DMS 273 (cell line): ENCODE measurements at regions not wholly inside any gene's neighbourhood (a gene's known extent, or its start where the extent isn't known, plus 50 kb on each side); places are given as distances from the start of the nearest gene placed in this dataset.
"Not testable (repeated sequence)": the region's sequence is repeated elsewhere in the genome, so short reads cannot be mapped to it uniquely, and the experiment has no call there.

Source experiments
- DNase-seq: peaks from one replicate; lab custom pipeline; 2025; ENCODE audit not compliant: unreplicated experiment; lab: John Stamatoyannopoulos, UW

DNA sequence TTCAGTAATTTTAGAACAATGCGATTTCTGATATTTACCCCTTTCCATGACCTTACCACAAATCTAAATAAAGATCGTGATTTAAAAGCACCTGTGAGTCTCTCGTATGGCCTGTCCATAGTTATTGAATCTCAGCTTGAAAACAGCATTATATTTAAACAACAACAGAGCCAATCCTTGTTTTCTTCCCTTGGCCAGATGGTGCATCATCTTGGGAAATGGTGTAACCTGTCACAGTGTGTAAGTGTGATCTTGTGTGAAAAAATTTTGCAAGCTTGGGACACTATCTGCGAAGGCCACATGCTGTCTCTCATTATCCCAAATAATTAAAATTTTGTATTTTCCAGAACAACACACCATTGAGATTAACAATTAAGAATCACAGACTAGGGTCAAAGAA, 262.7 kb upstream of the SPHKAP start:
- peak; percentile 27 for DNase-seq

DNA sequence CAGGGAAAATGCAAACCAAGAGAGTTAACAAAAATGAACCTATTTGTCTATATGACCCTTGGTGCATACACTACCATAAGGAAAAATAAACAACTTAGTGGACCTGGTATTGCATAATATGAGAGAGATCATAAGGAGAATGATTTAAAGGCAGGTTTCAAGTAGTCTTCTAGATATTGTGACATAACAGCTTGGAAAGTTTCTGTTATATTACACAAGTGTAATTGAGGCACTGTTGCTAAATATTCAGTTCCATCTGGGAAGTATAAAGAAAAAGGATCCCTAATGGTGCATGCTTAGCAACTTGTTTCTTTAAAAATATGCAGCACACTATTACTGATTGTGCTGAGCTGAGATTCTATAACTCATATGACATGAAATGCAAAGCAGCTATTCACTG, 252.2 kb upstream of the SPHKAP start:
- DNase-seq: no peak

DNA sequence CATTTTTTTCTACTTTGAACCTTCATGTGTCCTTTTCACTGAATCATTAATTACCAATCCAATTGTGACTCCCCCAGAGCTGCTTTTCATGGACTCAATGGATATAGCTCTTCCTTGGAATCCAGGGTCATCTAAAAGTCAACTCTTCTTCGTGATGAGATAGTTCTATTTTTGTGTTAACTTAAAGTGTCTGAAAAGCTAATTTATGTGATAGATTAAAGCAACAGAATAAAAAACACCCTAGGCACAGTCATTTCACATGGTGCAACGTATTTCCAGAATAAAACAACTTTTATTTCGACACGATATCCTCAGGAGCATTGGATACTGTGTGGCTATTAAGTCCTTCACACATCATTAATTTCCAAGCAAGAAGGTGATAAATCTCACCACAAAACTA, 250.6 kb upstream of the SPHKAP start:
- no peak for DNase-seq

DNA sequence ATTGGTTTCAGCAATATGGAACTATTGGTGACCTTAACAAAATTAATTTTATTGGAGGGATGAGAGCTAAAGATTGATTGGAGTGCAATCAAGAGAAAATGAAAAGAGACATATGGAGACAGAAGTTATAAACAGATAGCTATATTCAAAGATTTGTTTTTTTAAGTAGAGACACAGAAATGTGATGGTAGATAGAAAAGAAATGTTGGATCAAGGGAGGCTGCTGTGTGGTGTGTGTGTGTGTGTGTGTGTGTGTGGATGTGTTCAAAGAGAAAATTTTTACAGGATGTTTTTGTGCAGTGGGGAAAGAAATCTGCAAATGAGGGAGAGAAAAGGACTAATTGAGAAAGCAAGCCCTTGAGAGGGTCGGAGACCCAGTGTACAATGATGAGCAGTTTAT, 249.5 kb upstream of the SPHKAP start:
- no peak for DNase-seq

DNA sequence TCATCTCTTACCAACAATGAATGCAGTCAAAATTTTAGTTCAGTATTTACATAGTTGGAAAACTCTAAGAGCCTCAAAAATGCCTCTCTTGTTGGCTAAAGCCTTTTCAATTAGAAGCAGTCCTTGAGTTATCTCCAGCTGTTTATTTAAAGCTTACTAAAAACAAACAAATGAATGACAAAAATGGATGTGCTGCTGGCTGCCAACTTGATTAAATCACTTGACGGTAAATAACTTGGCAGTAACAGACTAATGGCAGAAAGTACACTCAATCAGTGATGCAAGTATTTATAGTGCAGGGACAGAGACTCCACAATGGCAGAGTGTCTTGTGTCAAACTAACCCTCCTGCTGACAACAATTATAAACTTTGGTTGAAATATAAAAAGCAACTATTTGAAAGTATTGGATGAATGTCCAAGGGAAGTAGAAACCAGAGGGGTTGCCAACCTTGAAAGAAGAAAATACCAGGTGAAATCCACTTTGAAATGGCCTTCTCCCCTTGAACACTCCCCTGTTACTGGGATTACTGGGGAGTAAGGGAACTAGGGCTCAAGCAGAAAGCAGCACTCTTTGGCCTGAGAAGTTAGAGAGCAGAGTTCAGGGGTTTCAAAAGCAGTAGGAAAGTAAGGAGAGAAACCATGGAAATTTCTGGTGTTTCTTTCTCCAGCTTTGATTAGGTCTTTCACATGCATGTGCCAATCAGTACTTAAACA, 245.2 kb upstream of the SPHKAP start:
- DNase-seq: no peak

DNA sequence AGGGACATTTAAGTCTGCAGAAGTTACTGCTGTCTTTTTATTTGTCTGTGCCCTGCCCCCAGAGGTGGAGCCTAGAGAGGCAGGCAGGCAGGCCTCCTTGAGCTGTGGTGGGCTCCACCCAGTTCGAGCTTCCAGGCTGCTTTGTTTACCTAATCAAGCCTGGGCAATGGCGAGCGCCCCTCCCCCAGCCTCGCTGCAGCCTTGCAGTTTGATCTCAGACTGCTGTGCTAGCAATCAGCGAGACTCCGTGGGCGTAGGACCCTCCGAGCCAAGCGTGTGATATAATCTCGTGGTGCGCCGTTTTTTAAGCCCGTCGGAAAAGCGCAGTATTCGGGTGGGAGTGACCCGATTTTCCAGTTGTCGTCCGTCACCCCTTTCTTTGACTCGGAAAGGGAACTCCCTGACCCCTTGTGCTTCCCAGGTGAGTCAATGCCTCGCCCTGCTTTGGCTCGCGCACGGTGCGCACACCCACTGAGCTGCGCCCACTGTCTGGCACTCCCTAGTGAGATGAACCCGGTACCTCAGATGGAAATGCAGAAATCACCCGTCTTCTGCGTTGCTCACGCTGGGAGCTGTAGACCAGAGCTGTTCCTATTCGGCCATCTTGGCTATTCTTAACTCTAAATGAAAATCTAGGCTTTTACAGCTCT, 244.0 kb upstream of the SPHKAP start:
- not testable (repeated sequence) for DNase-seq

DNA sequence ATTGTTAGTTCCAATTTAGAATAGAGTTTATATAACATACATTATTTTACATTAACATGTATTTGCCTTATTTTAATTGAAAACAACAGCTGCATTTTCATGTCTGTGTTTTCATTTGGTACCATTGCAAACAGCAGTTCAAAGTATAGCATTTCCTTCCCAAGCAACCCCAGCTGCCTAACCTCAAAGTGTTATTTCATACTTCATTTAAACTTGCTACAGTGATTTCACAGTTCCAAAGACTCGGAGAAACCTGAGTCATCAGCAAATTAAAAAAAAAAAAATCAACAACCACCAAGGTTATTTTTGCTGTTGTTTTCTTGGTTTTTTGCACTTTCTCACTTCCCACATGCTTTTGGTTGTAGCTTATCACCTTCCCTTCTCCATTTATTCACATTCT, 236.5 kb upstream of the SPHKAP start:
- DNase-seq: no peak

DNA sequence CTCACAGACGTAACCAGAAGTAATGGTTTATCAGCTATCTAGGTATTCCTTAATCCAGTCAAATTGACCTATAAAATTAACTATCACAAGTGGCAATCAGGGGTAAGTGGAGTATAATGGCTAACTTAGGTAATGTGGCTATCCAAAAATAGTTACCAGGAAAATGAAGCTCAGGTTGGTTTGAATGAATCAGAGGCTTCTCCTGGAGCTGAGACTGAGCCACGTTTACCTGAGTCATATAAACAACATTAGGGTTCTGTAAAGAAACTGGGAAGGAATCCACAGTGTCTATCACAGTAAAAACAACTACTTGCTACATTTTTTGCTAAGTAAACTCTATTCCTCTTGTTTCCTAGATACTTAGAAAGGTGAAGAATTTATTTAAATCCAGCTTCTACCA, 236.0 kb upstream of the SPHKAP start:
- DNase-seq: no peak

DNA sequence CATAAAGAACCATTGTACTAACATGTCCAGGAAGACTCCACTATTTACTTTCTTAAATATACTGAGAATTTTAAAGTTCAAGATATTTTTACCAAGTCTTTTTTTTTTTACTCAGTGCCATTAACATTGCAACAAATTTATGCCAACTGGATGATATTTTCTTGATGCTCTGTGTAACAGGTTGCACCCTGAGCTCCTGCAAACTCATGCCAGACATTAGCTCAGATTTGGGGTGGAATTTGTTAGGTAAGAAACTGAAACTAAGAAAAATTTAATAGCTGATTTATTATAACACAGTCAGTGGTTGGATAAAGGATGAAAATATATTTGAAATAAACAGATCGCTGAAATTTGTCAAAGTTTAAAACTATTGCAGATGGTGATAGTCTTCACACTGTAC, 228.6 kb upstream of the SPHKAP start:
- no peak for DNase-seq

DNA sequence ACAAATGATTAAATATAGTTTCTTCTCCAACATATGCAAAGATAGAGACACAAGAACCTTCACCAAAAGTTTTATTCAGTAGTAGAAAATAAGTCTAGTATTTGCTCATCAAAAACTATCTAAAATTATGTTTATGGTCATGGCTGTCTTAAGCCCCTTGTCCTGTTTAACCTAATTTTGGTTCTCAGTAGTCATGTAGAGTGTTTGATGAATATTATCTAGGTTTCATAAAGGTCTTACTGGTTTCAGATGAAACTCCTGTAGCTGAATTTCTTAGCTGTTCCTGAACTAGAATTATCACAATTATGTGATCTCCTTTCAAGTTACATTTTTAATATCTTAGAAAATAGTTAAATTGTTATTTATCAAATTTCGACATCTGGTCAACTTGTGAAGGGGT, 228.0 kb upstream of the SPHKAP start:
- no peak for DNase-seq

DNA sequence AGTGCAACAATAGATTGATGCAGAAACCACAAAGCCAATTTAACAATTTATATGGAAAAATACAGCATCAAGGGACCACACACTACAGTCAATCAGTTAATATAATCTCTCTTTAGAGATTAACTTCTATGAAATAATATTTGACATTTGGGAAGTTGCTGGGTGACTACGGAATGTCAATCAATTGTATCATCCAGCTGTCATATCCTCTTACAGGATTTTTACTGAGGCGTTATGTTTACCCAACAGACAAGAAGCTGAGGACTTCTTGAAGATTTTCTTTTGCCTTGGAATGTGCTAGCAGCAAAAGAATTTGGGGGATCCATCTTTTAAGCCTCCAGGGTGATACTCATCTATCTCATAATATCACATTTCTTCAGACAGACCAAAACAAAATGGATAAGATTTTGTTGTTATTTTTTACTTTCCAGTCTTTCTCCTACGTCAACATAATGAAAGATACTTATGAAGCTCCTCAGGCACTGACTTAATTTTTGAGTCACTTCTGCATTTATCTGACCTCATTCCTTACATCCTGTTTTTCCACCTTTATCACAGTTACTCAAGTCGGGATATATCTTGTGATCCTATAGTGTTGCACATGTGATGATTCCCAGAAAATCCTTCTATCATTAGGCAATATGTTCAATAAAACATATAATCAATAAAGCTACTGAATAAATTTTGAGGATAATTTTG, 227.2 kb upstream of the SPHKAP start:
- DNase-seq: no peak

DNA sequence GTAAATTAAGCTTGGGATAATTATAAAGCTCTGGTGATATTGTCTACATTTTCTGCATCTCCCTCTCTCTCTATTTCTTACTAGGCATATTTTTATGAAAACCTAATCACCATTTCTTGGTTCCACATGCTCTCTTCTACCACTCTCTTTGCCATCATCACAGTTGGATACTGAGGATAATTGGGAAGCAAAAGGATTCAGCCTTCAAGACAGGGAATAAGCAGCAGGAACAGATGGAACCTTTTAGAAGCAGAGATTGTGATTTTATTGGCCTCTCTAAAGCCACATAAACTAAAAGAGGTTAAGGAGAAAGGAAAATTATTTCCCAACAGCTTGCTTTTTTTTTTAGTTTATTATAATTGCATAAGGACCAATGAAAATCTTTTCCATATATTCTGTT, 226.3 kb upstream of the SPHKAP start:
- DNase-seq: peak; percentile 20

DNA sequence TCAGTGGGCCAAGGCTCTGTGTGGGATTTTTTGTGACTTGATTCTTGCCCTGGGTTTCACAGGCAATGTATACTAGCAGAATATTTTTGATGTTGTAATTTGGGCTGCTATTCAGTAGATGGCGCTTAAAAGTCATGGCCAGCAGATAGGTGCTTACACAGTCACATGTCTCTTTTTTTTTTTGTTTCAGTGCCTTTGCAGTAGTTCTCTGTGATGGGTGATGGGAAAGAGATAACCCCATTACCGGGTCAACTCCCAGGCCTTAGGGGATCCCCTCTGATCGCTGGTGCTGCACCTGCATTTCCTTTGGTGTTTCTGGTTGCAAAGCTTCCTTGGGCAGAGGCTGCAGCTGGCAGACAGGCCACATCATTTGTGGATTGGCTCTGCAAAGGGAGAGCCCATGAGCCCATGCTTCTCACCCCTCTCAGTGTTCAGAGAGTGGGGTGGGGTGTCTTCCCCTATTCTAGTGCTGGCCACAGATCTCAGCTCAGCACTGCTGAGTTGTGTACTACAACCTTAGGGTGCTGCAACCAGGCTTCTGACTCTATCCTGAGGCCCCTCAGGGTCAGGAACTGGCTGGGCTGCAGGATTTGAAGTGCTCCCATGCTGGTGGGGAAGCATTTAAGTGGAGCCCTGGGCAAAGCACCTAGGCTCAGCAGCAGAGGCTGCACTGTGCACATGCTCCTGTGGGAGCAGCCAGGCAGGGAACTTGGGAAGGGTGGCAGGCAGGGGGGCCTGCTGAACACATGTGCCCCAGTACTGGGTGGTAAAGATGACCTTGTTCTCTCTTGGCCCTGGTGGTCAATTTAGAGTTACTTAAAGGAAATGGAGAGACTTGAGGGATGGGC, 219.8 kb upstream of the SPHKAP start:
- peak; percentile 30 for DNase-seq

DNA sequence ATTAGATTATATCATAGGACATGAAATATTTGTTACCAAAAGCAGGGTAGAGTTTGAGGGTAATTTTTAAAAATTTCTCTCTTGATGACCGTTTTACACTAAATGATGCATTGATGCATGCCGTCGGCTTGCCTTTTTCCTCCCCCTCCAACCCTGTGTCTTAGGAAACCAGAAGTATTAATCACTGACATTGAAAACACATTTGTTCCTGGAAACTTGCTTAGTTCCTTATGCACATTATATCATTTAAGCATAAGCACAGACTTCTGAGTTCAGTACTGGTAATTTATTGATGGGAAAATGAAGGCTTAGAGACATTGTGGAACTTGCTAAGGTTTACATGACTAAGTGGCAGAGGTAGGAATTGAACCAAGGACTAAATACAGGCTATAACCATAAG, 206.3 kb upstream of the SPHKAP start:
- DNase-seq: no peak

DNA sequence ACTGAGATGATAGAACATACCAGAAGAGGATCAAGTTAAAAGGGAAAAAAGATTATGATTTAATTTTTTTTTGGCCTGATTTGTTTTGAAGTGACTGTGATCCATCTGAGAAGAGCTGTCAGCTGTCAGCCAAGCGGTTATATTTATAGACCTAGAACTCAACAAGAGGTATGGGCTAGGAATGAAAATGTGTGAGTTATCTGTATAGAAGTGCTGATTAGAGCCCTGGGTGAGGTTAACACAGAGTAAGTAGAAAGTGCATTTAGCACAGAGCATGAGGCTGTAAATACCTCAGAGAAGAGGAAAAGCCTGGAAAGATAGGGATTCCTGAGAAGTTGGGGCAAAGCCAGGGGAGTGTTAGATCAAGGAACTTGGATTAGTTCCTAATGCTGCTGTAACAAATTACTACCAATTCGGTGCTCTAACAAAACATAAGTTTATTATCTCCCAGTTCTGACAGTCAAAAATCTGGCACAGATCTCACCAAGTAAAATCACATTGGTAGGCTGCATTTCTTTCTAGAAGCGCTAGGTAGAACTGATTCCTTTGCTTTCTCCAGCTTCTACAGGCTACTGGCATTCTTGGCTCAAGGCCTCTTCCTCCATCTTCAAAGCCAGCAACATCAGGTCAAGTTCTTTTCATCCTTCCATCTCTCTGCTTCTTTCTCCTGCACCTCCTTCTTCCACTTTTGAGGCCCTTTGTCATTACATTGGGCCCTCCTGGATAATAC, 197.4 kb upstream of the SPHKAP start:
- DNase-seq: no peak

DNA sequence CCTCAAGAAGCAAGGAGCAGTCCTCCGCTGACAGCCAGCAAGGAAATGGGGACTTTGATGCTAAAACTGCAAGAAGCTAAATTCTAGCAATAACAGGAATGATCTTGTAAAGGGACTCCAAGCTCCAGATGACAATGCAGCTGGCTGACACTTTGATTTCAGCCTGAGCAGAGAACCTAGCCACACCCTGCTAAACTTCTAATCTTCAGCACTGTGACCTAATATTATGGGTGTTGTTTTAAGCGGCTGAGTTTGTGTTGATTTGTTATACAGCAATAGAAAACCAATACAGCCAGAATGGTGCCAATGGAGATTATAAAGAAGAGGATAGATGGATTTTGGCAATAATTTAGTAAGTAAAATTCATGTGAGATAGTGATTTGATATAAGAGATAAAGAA, 196.7 kb upstream of the SPHKAP start:
- no peak for DNase-seq

DNA sequence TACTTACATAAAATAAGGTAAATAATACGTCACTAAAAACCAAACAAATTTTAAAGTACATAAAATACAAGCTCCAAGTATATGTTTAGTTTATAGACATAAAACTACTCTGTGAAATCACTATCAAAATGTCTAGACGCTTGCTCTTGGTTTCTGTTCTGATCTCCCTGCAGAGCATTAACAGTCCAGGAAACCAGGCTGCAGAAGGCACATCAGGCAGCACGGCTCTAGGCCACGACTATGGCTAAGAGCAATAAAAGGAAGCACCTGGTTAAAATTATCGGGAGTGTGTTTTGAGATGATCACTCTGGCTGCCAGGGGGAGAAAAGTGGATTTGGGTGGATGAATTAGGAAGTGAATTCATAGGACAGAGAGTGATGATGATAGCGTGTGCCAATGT, 196.0 kb upstream of the SPHKAP start:
- no peak for DNase-seq

DNA sequence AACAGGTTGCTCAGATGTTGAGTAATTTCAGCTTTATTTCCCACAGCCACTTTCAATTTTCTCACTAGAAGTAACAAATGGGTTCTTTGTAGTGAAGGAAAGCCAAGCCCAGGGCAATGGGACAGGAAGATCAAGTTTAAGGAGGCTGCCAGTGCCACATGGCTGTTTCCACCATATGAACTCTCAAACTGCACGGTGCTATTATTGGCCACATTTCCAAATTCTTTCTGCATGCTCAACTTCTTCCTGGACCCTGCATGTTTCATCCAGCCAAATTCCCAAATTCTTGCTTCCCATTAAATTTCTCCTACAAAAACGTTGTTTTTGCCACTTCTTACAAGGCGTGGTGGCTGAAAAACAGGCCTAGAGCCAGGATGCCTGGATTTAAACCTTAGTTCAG, 193.3 kb upstream of the SPHKAP start:
- no peak for DNase-seq

DNA sequence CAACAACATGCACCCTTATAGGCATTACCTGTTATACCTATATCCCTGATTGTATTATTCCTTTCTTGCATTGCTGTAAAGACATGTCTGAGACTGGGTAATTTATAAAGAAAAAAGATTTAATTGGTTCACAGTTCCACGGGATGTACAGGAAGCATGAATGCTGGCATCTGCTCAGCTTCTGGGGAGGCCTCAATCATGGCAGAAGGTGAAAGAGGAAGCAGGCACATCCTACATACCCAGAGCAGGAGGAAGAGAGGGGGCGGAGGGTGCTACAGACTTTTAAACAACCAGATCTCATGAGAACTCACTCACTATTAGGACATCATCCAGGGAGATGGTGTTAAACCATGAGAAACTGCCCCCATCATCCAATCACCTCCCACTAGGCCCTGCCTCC, 191.7 kb upstream of the SPHKAP start:
- no peak for DNase-seq

DNA sequence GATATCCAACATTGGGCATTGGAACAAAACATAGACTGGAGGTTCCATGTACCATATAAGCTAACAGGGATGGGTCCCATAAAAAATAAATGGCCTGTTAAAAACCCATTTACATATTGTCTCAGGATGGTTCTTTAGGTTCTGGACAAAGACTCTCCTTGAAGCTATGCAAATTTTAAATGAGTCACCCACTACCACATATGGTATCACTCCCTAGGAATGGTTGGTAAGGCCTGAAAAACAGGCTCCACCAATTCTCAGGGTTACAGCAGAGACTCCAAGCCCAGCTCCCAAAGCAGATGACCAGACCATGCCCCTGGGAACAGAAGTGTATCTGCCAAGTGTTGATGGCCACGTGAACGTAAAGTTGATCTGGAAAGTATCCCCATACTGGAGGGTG, 190.7 kb upstream of the SPHKAP start:
- DNase-seq: no peak
